Mucosa of descending colon (tissue), 3 donors: ENCODE measurements at regions not wholly inside any gene's neighbourhood (a gene's known extent, or its start where the extent isn't known, plus 50 kb on each side); places are given as distances from the start of the nearest gene placed in this dataset.

Experiments
- ATAC-seq: fragments of 200-7000 bp; cut with Tn5 transposase; one replicate; pipeline ENCODE4 v1.9.1; 2020; ENCODE audit warnings: mild to moderate bottlenecking, moderate library complexity
- DNase-seq, 3 donors: peaks; one replicate each; pipeline ENCODE4 v3.0.0-alpha.2; 2020
- H3K36me3 ChIP-seq: fragments of 200-600 bp; one replicate; pipeline ENCODE4 v1.8.0; 2021; ENCODE audit warnings: low read depth, mild to moderate bottlenecking
- H3K4me1 ChIP-seq: fragments of 200-600 bp; one replicate; pipeline ENCODE4 v1.8.0; 2021; ENCODE audit warnings: low read depth, mild to moderate bottlenecking
- H3K4me3 ChIP-seq: fragments of 200-600 bp; one replicate; pipeline ENCODE4 v1.8.0; 2021; ENCODE audit warnings: mild to moderate bottlenecking
- H3K9me3 ChIP-seq: fragments of 200-600 bp; one replicate; pipeline ENCODE4 v1.8.0; 2021; ENCODE audit warnings: mild to moderate bottlenecking
- intact Hi-C, 2 donors: fragments of 100-400 bp; cut with DNase I in 1 of 2; cut with micrococcal nuclease in 1 of 2; formaldehyde crosslinking; loops; one replicate each; pipeline versions ENCODE4 v1.11.0 to v1.11.1; 2022; cut with DNase I, micrococcal nuclease
- TF ChIP-seq, protein P1 (sequence below): fragments of 200-600 bp; IDR thresholded peaks from one replicate; pipeline ENCODE4 v1.8.0; 2022; ENCODE audit warnings: antibody characterized with exemption, mild to moderate bottlenecking
- donor health status: DM: no; HTN: no; CAD: no; lungs with moderate emphysema.
- donor health status: DM: no; HTN: no; CAD: no.
- donor health status: DM: no; HTN: yes; CAD: no.

DNA sequence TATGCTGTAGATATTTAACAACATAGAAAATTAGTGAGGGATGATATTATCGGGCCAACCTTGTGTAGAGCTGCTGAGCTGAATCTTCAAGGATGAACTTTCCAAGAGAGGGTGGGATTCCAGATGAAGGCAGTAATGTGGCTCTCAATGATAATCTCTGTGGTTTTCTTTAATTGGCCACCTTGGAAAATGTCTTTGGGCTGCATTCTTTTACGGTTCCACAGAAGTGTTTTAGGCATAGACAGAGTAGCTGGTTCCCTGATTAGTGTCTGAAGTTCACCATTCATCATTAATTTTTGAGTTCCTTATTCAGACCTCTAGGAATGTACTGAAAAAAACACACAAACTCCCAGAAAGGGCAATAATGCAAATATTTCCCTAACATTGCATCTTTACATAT, 1566.9 kb upstream of the PIK3C3 start:
- no peak overlapping the region for H3K4me3 ChIP-seq
- H3K9me3 ChIP-seq = no peaks in the 10 kb centered on the region
- H3K4me1 ChIP-seq = peaks cover 10% of the 10 kb centered on the region
- TF ChIP-seq, protein P1, sequence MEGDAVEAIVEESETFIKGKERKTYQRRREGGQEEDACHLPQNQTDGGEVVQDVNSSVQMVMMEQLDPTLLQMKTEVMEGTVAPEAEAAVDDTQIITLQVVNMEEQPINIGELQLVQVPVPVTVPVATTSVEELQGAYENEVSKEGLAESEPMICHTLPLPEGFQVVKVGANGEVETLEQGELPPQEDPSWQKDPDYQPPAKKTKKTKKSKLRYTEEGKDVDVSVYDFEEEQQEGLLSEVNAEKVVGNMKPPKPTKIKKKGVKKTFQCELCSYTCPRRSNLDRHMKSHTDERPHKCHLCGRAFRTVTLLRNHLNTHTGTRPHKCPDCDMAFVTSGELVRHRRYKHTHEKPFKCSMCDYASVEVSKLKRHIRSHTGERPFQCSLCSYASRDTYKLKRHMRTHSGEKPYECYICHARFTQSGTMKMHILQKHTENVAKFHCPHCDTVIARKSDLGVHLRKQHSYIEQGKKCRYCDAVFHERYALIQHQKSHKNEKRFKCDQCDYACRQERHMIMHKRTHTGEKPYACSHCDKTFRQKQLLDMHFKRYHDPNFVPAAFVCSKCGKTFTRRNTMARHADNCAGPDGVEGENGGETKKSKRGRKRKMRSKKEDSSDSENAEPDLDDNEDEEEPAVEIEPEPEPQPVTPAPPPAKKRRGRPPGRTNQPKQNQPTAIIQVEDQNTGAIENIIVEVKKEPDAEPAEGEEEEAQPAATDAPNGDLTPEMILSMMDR = no peak
- intact Hi-C loops = no loop called here
- DNase-seq = no peak
- H3K36me3 ChIP-seq = no peaks in the 10 kb centered on the region
- no peak for ATAC-seq

GRCh38 chr18:40387130-40387787, 1567.8 kb upstream of the PIK3C3 start:
- DNase-seq = peak in 1 of 3 donors; percentile 19
- intact Hi-C loops = no loop called here
- Histone ChIP-seq H3K4me3 (no peak overlapping the region), H3K9me3 (no peaks in the 10 kb centered on the region), H3K36me3 (no peaks in the 10 kb centered on the region), H3K4me1 (peaks cover 10% of the 10 kb centered on the region)
- TF ChIP-seq, protein P1 = no peak
- ATAC-seq = peak; percentile 99

DNA sequence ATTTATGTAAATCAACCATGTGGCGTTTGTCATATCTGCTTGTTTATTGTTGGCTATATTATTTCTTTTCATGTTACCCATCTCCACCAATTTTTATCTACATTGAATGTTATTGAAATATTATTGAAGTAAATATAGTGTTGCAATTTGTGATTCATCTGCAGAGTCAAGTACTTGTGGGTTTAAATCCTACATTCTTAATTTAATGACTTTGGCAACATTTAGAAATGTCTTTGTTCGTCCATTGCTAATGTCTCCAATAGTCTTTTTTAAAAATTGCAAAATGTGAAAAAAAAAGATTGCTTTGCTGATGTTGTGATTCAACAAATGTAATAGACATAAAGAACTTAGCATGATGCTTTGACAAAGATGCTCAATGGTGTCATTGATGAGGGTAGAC, 1572.8 kb upstream of the PIK3C3 start:
- ATAC-seq = no peak
- no peaks in the 10 kb centered on the region for H3K9me3 ChIP-seq
- no peak overlapping the region for H3K4me3 ChIP-seq
- H3K36me3 ChIP-seq = no peaks in the 10 kb centered on the region
- intact Hi-C loops = no loop called here
- peaks cover 5% of the 10 kb centered on the region for H3K4me1 ChIP-seq
- TF ChIP-seq, protein P1 = no peak
- DNase-seq = no peak

GRCh38 chr18:40380686-40381439, 1574.2 kb upstream of the PIK3C3 start:
- Histone ChIP-seq H3K36me3 (no peaks in the 10 kb centered on the region), H3K4me1 (no peaks in the 10 kb centered on the region), H3K4me3 (no peak overlapping the region), H3K9me3 (no peaks in the 10 kb centered on the region)
- intact Hi-C loops = no loop called here
- no peak for DNase-seq
- TF ChIP-seq, protein P1 = no peak
- ATAC-seq = no peak

- ATAC-seq (no peak), DNase-seq (no peak)
- TF ChIP-seq, protein P1 = no peak
- H3K4me3 ChIP-seq = no peak overlapping the region
- no peaks in the 10 kb centered on the region for H3K4me1 ChIP-seq
- no peaks in the 10 kb centered on the region for H3K9me3 ChIP-seq
- H3K36me3 ChIP-seq = no peaks in the 10 kb centered on the region
- intact Hi-C loops = no loop called here
These were observed 1579.2 kb upstream of the PIK3C3 start for GRCh38 chr18:40375837-40376236.
